Renal cortical epithelial cell (primary cell): ENCODE measurements at regions not wholly inside any gene's neighbourhood (a gene's known extent, or its start where the extent isn't known, plus 50 kb on each side); places are given as distances from the start of the nearest gene placed in this dataset.
"Not testable (repeated sequence)": the region's sequence is repeated elsewhere in the genome, so short reads cannot be mapped to it uniquely, and the experiment has no call there.

Experiments
- DNase-seq: peaks from one replicate; pipeline ENCODE4 v3.0.0-alpha.2; 2011; ENCODE audit warnings: low read depth

GRCh38 chr3:184440151-184440550 is 60.3 kb downstream of the CHRD start:
- DNase-seq: no peak

- DNase-seq: no peak
Observed at GRCh38 chr3:184441202-184441900, 61.5 kb downstream of the CHRD start.

GRCh38 chr3:184443364-184443763 is 63.5 kb downstream of the CHRD start:
- DNase-seq: peak; percentile 40

GRCh38 chr3:184443831-184444230 is 64.0 kb downstream of the CHRD start:
- DNase-seq: no peak

- DNase-seq: peak; percentile 94
Observed at GRCh38 chr3:184448321-184449160, 68.7 kb downstream of the CHRD start.

GRCh38 chr3:184449161-184449515 is 69.3 kb downstream of the CHRD start:
- no peak for DNase-seq

GRCh38 chr3:184450547-184450946 is 70.7 kb downstream of the CHRD start:
- no peak for DNase-seq

GRCh38 chr3:184453296-184453695 is 73.4 kb downstream of the CHRD start:
- DNase-seq: no peak

GRCh38 chr3:184455991-184456390 is 76.1 kb downstream of the CHRD start:
- no peak for DNase-seq

- DNase-seq: no peak
Observed at GRCh38 chr3:184456476-184456875, 76.6 kb downstream of the CHRD start.

GRCh38 chr3:184457329-184457728 is 77.5 kb downstream of the CHRD start:
- DNase-seq: no peak

- DNase-seq: not testable (repeated sequence)
Observed at GRCh38 chr3:184457784-184458377, 78.0 kb downstream of the CHRD start.

- peak; percentile 36 for DNase-seq
Observed at GRCh38 chr3:184459355-184459754, 79.5 kb downstream of the CHRD start.

- no peak for DNase-seq
Observed at GRCh38 chr3:184460276-184460675, 80.4 kb downstream of the CHRD start.

GRCh38 chr3:184461219-184461618 is 81.4 kb downstream of the CHRD start:
- no peak for DNase-seq

- no peak for DNase-seq
Observed at GRCh38 chr3:184465883-184466412, 86.1 kb downstream of the CHRD start.

- no peak for DNase-seq
Observed at GRCh38 chr3:184466413-184466960, 86.6 kb downstream of the CHRD start.

GRCh38 chr3:184467171-184467570 is 87.3 kb downstream of the CHRD start:
- no peak for DNase-seq

GRCh38 chr3:184470551-184470950 is 90.7 kb downstream of the CHRD start:
- no peak for DNase-seq

GRCh38 chr3:184471439-184471838 is 90.1 kb upstream of the EPHB3 start:
- no peak for DNase-seq

- no peak for DNase-seq
Observed at GRCh38 chr3:184472723-184473428, 88.7 kb upstream of the EPHB3 start.

GRCh38 chr3:184474897-184475296 is 86.7 kb upstream of the EPHB3 start:
- no peak for DNase-seq
